T-helper 1 cell treated with Interleukin-12 subunit alpha and Interleukin-12 subunit beta and Interleukin-4 antibody, amounts not matched to agents 30 ng/mL and 1 ng/mL, for 36 hours (primary cell): ENCODE measurements at regions not wholly inside any gene's neighbourhood (a gene's known extent, or its start where the extent isn't known, plus 50 kb on each side); places are given as distances from the start of the nearest gene placed in this dataset.
"Not testable (repeated sequence)": the region's sequence is repeated elsewhere in the genome, so short reads cannot be mapped to it uniquely, and the experiment has no call there.

Experiments used
- intact Hi-C: fragments of 100-400 bp; cut with micrococcal nuclease; formaldehyde crosslinking; loops from one replicate; pipeline ENCODE4 v1.15.1; 2024

GRCh38 chr22:26768952-26769351 is 111.6 kb downstream of the MIAT start:
- intact Hi-C loops: no loop called here

- intact Hi-C loops: no loop called here
These were observed 112.3 kb downstream of the MIAT start for GRCh38 chr22:26769663-26770062.

- intact Hi-C loops: no loop called here
These were observed 113.2 kb downstream of the MIAT start for GRCh38 chr22:26770624-26771023.

GRCh38 chr22:26773054-26773453 is 115.7 kb downstream of the MIAT start:
- intact Hi-C loops: not testable (repeated sequence)

GRCh38 chr22:26775394-26775793 is 118.0 kb downstream of the MIAT start:
- intact Hi-C loops: no loop called here

GRCh38 chr22:26777156-26777801 is 119.9 kb downstream of the MIAT start:
- intact Hi-C loops: no loop called here

GRCh38 chr22:26778372-26778771 is 121.0 kb downstream of the MIAT start:
- intact Hi-C loops: no loop called here

- intact Hi-C loops: no loop called here
These were observed 121.7 kb downstream of the MIAT start for GRCh38 chr22:26779108-26779507.

GRCh38 chr22:26779929-26780328 is 122.5 kb downstream of the MIAT start:
- intact Hi-C loops: no loop called here

GRCh38 chr22:26780521-26780920 is 123.1 kb downstream of the MIAT start:
- intact Hi-C loops: no loop called here

GRCh38 chr22:26781062-26781461 is 123.7 kb downstream of the MIAT start:
- intact Hi-C loops: no loop called here

- intact Hi-C loops: no loop called here
These were observed 124.2 kb downstream of the MIAT start for GRCh38 chr22:26781596-26781995.

- intact Hi-C loops: no loop called here
These were observed 126.5 kb downstream of the MIAT start for GRCh38 chr22:26783885-26784284.

GRCh38 chr22:26784772-26785171 is 127.4 kb downstream of the MIAT start:
- intact Hi-C loops: no loop called here

- intact Hi-C loops: no loop called here
These were observed 128.5 kb downstream of the MIAT start for GRCh38 chr22:26785932-26786331.

GRCh38 chr22:26786398-26786797 is 129.0 kb downstream of the MIAT start:
- intact Hi-C loops: no loop called here

GRCh38 chr22:26789951-26790350 is 132.6 kb downstream of the MIAT start:
- intact Hi-C loops: no loop called here

GRCh38 chr22:26792522-26792921 is 135.1 kb downstream of the MIAT start:
- intact Hi-C loops: no loop called here

GRCh38 chr22:26796785-26797184 is 139.4 kb downstream of the MIAT start:
- intact Hi-C loops: no loop called here

- intact Hi-C loops: no loop called here
These were observed 140.5 kb downstream of the MIAT start for GRCh38 chr22:26797910-26798309.

- intact Hi-C loops: no loop called here
These were observed 141.2 kb downstream of the MIAT start for GRCh38 chr22:26798462-26799065.

- intact Hi-C loops: no loop called here
These were observed 143.5 kb downstream of the MIAT start for GRCh38 chr22:26800858-26801257.

GRCh38 chr22:26801449-26801848 is 144.1 kb downstream of the MIAT start:
- intact Hi-C loops: no loop called here
